ENCODE measurements at regions not wholly inside any gene's neighbourhood (a gene's known extent, or its start where the extent isn't known, plus 50 kb on each side); places are given as distances from the start of the nearest gene placed in this dataset.

DNA sequence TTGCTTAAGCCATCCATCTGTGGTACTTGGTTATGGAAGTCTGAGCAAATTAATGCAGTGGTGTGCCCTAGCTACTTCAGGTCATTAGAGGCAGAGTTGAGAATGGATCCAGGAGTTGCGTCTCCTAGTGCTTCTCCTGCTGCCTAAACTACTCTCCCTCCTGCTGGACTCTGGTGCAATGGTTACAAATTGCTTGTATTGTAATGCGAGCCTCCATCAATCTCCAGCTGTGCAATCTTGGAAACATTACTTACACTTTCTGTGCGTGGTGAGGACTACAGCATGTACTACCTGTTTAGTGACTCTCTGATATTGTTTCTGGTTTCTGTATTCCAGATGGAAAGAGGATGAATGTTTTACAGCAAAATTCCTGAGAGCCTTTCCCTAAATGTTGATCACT is 119.0 kb upstream of the CYRIA start:
- TF ChIP-seq, protein P1, sequence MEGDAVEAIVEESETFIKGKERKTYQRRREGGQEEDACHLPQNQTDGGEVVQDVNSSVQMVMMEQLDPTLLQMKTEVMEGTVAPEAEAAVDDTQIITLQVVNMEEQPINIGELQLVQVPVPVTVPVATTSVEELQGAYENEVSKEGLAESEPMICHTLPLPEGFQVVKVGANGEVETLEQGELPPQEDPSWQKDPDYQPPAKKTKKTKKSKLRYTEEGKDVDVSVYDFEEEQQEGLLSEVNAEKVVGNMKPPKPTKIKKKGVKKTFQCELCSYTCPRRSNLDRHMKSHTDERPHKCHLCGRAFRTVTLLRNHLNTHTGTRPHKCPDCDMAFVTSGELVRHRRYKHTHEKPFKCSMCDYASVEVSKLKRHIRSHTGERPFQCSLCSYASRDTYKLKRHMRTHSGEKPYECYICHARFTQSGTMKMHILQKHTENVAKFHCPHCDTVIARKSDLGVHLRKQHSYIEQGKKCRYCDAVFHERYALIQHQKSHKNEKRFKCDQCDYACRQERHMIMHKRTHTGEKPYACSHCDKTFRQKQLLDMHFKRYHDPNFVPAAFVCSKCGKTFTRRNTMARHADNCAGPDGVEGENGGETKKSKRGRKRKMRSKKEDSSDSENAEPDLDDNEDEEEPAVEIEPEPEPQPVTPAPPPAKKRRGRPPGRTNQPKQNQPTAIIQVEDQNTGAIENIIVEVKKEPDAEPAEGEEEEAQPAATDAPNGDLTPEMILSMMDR (IDR thresholded peaks at IDR 0.05) = no peak
- no peak for TF ChIP-seq EZH2phosphoT487 (IDR thresholded peaks at IDR 0.05)
- no peak for TF ChIP-seq EZH2 (IDR thresholded peaks at IDR 0.05)

All from neural progenitor cell (in vitro differentiated cells).